ENCODE measurements at regions not wholly inside any gene's neighbourhood (a gene's known extent, or its start where the extent isn't known, plus 50 kb on each side); places are given as distances from the start of the nearest gene placed in this dataset.

DNA sequence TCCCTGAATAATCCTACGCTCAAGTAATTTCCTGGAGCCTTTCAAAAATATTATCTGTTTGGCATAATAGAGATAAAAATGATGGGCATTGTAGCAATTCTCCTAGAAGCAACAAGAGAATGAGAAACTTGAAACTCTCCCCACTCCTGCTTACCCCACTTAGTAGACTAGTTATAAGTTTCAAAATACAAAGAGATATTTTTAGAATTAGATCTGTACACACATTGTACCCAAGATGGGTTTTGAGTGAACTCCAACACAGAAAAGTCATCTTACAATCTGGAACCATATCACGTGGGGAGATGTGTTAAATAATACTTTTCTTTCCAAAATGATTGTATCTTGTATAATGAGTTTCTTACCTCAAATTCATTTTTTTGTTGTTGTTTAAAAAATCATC is 484.9 kb downstream of the LPIN1 start:
- TF ChIP-seq, protein P1, sequence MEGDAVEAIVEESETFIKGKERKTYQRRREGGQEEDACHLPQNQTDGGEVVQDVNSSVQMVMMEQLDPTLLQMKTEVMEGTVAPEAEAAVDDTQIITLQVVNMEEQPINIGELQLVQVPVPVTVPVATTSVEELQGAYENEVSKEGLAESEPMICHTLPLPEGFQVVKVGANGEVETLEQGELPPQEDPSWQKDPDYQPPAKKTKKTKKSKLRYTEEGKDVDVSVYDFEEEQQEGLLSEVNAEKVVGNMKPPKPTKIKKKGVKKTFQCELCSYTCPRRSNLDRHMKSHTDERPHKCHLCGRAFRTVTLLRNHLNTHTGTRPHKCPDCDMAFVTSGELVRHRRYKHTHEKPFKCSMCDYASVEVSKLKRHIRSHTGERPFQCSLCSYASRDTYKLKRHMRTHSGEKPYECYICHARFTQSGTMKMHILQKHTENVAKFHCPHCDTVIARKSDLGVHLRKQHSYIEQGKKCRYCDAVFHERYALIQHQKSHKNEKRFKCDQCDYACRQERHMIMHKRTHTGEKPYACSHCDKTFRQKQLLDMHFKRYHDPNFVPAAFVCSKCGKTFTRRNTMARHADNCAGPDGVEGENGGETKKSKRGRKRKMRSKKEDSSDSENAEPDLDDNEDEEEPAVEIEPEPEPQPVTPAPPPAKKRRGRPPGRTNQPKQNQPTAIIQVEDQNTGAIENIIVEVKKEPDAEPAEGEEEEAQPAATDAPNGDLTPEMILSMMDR (IDR thresholded peaks at IDR 0.05; ENCODE audit: low read depth, low read length), result no peak
- no peak for DNase-seq (ENCODE audit: low read depth in 2 of 2)
- H3K4me3 ChIP-seq (replicated peaks in 1 of 2; ENCODE audit: low read depth in 2 of 2, low read length in 2 of 2), result no peak overlapping the region

DNA sequence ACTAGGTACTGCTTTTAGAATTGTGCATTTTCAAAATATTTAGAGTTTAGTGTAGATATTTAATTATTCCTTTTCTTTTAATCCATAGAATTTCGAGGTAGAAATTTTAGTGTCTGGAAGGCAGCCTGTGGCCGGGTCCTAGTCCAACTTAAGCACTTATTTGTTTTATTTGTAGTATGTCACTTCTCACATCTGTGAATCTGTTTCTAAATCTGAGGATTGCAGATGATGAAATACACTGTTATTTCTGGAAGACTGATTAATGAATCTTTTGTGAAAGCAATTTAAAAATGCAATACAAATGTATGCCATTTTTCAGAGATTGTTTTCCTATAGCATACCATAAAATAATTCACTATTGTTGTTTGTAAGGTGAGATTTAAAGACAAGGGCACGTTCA is 483.9 kb upstream of the TRIB2 start:
- H3K4me3 ChIP-seq (replicated peaks in 1 of 2; ENCODE audit: low read depth in 2 of 2, low read length in 2 of 2), result no peak overlapping the region
- TF ChIP-seq, protein P1 (IDR thresholded peaks at IDR 0.05; ENCODE audit: low read depth, low read length), result no peak
- DNase-seq (ENCODE audit: low read depth in 2 of 2), result no peak

DNA sequence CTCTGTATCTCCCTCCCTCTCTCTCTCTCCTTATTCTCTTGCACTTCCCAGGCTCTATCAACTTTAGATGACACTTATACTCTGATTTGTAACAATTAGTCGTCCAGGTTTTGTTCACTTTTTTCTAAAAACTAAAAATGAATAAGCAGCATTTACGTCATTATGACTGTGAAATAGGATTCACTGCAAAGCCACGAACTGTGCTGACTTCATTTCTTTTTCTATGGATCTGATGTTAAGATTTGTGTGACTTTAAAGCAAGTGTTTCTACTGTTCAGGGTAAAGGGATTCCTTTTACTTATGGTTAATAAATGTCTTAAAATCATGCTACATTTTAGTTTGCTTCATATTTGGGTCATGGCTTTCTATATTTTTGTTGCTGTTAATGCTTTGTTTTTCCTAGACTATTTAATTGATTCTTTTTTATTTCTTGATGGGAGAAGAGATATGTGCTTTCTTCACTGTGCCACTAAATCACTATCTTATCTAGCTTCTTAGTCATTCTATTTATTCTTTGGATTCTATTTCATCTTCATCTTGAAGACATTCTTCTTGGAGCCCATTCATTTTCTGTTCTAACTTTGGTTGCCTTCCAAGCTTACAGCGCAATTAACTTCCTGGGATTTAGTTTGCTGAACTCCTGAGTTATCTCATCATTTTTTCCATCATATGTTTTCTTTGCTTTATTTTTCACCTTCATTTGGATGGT is 480.4 kb upstream of the TRIB2 start:
- peak; percentile 66 to 67 for DNase-seq (ENCODE audit: low read depth in 2 of 2)
- TF ChIP-seq, protein P1 (IDR thresholded peaks at IDR 0.05; ENCODE audit: low read depth, low read length), result no peak
- no peak overlapping the region for H3K4me3 ChIP-seq (replicated peaks in 1 of 2; ENCODE audit: low read depth in 2 of 2, low read length in 2 of 2)

DNA sequence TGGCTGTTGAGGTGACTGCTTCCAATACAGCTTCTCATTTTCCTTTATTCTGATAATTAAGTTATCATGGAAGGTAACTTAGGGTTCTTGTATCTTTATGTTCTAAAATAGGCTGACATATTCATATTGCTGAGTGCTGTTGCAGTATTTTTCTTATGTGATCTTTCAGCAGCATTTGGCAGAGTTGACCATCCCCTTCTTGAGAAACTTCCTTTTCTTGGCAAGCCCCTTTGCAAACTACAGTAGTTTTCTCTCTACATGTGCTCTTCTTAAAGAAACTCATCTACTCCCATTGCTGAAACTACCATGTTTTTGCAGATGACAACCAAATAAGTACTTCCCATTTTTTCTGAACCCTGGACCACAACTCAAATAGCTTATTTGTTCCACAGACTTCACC is 476.5 kb upstream of the TRIB2 start:
- TF ChIP-seq, protein P1 (IDR thresholded peaks at IDR 0.05; ENCODE audit: low read depth, low read length), result no peak
- DNase-seq (ENCODE audit: low read depth in 2 of 2), result peak in 1 of 2 donors; percentile 58
- no peak overlapping the region for H3K4me3 ChIP-seq (replicated peaks in 1 of 2; ENCODE audit: low read depth in 2 of 2, low read length in 2 of 2)

DNA sequence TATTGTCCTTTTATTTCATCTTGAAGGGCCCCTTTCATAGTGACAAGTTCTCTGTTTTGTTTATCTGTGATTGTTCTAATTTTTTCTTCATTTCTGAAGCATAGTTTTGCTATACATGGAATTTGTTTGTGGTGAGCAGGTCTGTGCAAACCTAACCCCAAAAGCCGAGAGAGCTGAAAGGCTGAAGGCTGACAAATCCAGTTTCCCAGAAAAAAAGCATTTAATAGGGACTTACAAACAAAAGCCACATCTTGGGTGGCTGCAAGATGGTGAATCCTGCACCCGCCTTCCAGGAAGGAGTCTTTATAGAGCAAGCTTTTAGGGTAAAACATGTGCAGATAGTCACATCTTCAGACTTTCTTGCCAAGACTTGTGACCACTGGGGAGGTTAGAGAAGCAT is 473.4 kb upstream of the TRIB2 start:
- DNase-seq (ENCODE audit: low read depth in 2 of 2), result peak in 1 of 2 donors; percentile 9
- TF ChIP-seq, protein P1 (IDR thresholded peaks at IDR 0.05; ENCODE audit: low read depth, low read length), result no peak
- no peak overlapping the region for H3K4me3 ChIP-seq (replicated peaks in 1 of 2; ENCODE audit: low read depth in 2 of 2, low read length in 2 of 2)

DNA sequence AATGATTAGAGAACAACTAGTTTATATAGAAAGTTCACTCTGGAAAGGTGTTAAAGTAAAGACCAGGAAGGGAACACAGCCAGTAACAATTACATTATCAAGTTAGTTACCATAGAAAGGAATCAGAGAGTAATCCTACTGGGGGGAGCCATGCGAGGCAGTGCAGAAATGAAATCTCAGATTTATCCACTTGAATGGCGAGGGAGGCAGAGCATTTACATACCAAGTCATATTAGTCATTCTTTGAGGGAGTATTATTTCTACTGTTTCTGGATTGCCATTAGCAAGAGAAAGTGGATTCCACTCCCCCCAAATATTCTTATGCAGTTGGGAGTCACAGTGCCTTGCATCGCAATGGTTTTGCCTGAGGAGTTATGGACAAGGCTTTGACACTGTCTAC is 472.7 kb upstream of the TRIB2 start:
- DNase-seq (ENCODE audit: low read depth in 2 of 2), result peak in 1 of 2 donors; percentile 42
- TF ChIP-seq, protein P1 (IDR thresholded peaks at IDR 0.05; ENCODE audit: low read depth, low read length), result no peak
- no peak overlapping the region for H3K4me3 ChIP-seq (replicated peaks in 1 of 2; ENCODE audit: low read depth in 2 of 2, low read length in 2 of 2)

DNA sequence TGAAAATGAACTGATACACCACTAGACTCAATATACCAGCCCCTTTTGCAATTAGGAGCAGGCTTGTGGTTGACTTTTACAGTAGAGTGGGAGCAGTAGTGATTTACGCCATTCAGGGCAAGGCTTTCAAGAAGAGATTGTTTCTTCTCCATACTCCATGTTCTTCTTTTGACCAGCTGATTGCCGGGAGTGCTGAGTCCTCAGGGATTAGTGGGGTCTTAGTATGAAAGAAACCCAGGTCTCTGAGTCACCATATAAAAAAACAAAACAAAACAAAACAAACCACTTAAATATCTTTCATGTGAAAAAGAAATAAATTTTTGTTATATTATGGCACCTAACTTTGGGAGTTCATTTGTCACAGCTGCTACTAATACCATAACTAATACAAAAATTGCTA is 465.6 kb upstream of the TRIB2 start:
- TF ChIP-seq, protein P1 (IDR thresholded peaks at IDR 0.05; ENCODE audit: low read depth, low read length), result no peak
- peak in 1 of 2 donors; percentile 66 for DNase-seq (ENCODE audit: low read depth in 2 of 2)
- no peak overlapping the region for H3K4me3 ChIP-seq (replicated peaks in 1 of 2; ENCODE audit: low read depth in 2 of 2, low read length in 2 of 2)

Data from cardiac fibroblast (primary cell).